GM21390 (cell line): ENCODE measurements at regions not wholly inside any gene's neighbourhood (a gene's known extent, or its start where the extent isn't known, plus 50 kb on each side); places are given as distances from the start of the nearest gene placed in this dataset.

Experiments
- ATAC-seq: cut with Tn5 transposase; IDR thresholded peaks from one replicate; pipeline ENCODE4 v1.9.1; 2021; ENCODE audit not compliant: unreplicated experiment

GRCh38 chr2:104433657-104434056 lies 420.3 kb upstream of the POU3F3 start:
- no peak for ATAC-seq

GRCh38 chr2:104434318-104434792 lies 419.6 kb upstream of the POU3F3 start:
- ATAC-seq, result peak; percentile 90

GRCh38 chr2:104434966-104435365 lies 418.9 kb upstream of the POU3F3 start:
- no peak for ATAC-seq

- ATAC-seq, result no peak
Measured at GRCh38 chr2:104438481-104438880, 415.4 kb upstream of the POU3F3 start.

GRCh38 chr2:104443145-104443544 lies 410.8 kb upstream of the POU3F3 start:
- ATAC-seq, result no peak

- no peak for ATAC-seq
Measured at GRCh38 chr2:104444392-104444791, 409.5 kb upstream of the POU3F3 start.

GRCh38 chr2:104444889-104445288 lies 409.0 kb upstream of the POU3F3 start:
- ATAC-seq, result no peak

GRCh38 chr2:104447831-104448434 lies 406.0 kb upstream of the POU3F3 start:
- ATAC-seq, result no peak

- ATAC-seq, result no peak
Measured at GRCh38 chr2:104448661-104449440, 405.1 kb upstream of the POU3F3 start.

GRCh38 chr2:104452558-104452957 lies 401.4 kb upstream of the POU3F3 start:
- no peak for ATAC-seq

- ATAC-seq, result no peak
Measured at GRCh38 chr2:104462731-104463130, 391.2 kb upstream of the POU3F3 start.

- ATAC-seq, result no peak
Measured at GRCh38 chr2:104465981-104466380, 387.9 kb upstream of the POU3F3 start.

GRCh38 chr2:104468846-104469245 lies 385.1 kb upstream of the POU3F3 start:
- no peak for ATAC-seq

- no peak for ATAC-seq
Measured at GRCh38 chr2:104472076-104472475, 381.8 kb upstream of the POU3F3 start.

GRCh38 chr2:104473546-104473945 lies 380.4 kb upstream of the POU3F3 start:
- ATAC-seq, result no peak

GRCh38 chr2:104474716-104475115 lies 379.2 kb upstream of the POU3F3 start:
- no peak for ATAC-seq

- ATAC-seq, result no peak
Measured at GRCh38 chr2:104476075-104476474, 377.8 kb upstream of the POU3F3 start.

- no peak for ATAC-seq
Measured at GRCh38 chr2:104476563-104476988, 377.3 kb upstream of the POU3F3 start.

GRCh38 chr2:104481341-104481740 lies 372.6 kb upstream of the POU3F3 start:
- ATAC-seq, result no peak

- ATAC-seq, result no peak
Measured at GRCh38 chr2:104487366-104487765, 366.5 kb upstream of the POU3F3 start.

- no peak for ATAC-seq
Measured at GRCh38 chr2:104493698-104494097, 360.2 kb upstream of the POU3F3 start.

- ATAC-seq, result no peak
Measured at GRCh38 chr2:104501342-104501741, 352.6 kb upstream of the POU3F3 start.
